GM10266 (cell line): ENCODE measurements at regions not wholly inside any gene's neighbourhood (a gene's known extent, or its start where the extent isn't known, plus 50 kb on each side); places are given as distances from the start of the nearest gene placed in this dataset.

Source experiments
- DNase-seq: peaks from one replicate; pipeline ENCODE4 v3.0.0; 2012; ENCODE audit errors: extremely low spot score
- CTCF ChIP-seq: IDR thresholded peaks from 2 replicates; pipeline ENCODE4 v1.5.1; 2012; ENCODE audit warnings: mild to moderate bottlenecking, low read depth; ENCODE audit not compliant: control insufficient read depth, insufficient read depth; ENCODE audit errors: missing control alignments

GRCh38 chr2:121132054-121132761 is 152.8 kb downstream of the TFCP2L1 start:
- DNase-seq = no peak
- no peak for TF ChIP-seq CTCF

- no peak for TF ChIP-seq CTCF
Measured at GRCh38 chr2:121132762-121133107, 152.3 kb downstream of the TFCP2L1 start.

GRCh38 chr2:121133551-121134319 is 151.3 kb downstream of the TFCP2L1 start:
- no peak for TF ChIP-seq CTCF
- no peak for DNase-seq

More at GRCh38 chr2:121132762-121133107, 152.3 kb downstream of the TFCP2L1 start:
- no peak for DNase-seq

- TF ChIP-seq CTCF = no peak
- no peak for DNase-seq
Measured at GRCh38 chr2:121134728-121135127, 150.3 kb downstream of the TFCP2L1 start.

GRCh38 chr2:121135168-121135853 is 149.7 kb downstream of the TFCP2L1 start:
- DNase-seq = no peak
- TF ChIP-seq CTCF = no peak

GRCh38 chr2:121136323-121136722 is 148.7 kb downstream of the TFCP2L1 start:
- TF ChIP-seq CTCF = no peak
- DNase-seq = no peak
